CD14-positive monocyte (primary cell): ENCODE measurements at regions not wholly inside any gene's neighbourhood (a gene's known extent, or its start where the extent isn't known, plus 50 kb on each side); places are given as distances from the start of the nearest gene placed in this dataset.

Source experiments
- DNase-seq, 3 donors: peaks; one replicate each; pipeline ENCODE4 v3.0.0-alpha.2; 2011 to 2022
- H2AFZ ChIP-seq: 2 replicates; pipeline ENCODE4 v1.6.0; 2012; ENCODE audit warnings: mild to moderate bottlenecking, low read depth, low read length, inconsistent platforms; ENCODE audit not compliant: insufficient read depth, poor library complexity, severe bottlenecking
- H3K27ac ChIP-seq, 2 donors: 1 replicate in 1 of 2; 2 replicates in 1 of 2; pipeline ENCODE4 v1.5.1; 2012 to 2013; ENCODE audit warnings: low read length in 2 of 2, control low read depth in 1 of 2, inconsistent platforms in 1 of 2, low read depth in 1 of 2, mild to moderate bottlenecking in 1 of 2
- H3K27me3 ChIP-seq, 2 donors: one replicate each; pipeline versions ENCODE4 v1.6.0 to v1.6.1; 2011 to 2013; ENCODE audit warnings: low read length in 2 of 2; ENCODE audit not compliant: control insufficient read depth in 2 of 2, insufficient read depth in 2 of 2
- H3K36me3 ChIP-seq, 2 donors: replicated peaks in 1 of 2; 1 replicate in 1 of 2; 2 replicates in 1 of 2; pipeline versions ENCODE4 v1.5.1 to v1.6.1; 2012 to 2013; ENCODE audit warnings: low read length in 2 of 2, control low read depth in 1 of 2, inconsistent platforms in 1 of 2, mild to moderate bottlenecking in 1 of 2; ENCODE audit not compliant: insufficient read depth in 2 of 2, control insufficient read depth in 1 of 2
- H3K4me1 ChIP-seq, 2 donors: 1 replicate in 1 of 2; 2 replicates in 1 of 2; pipeline versions ENCODE4 v1.5.1 to v1.6.1; 2012 to 2013; ENCODE audit warnings: low read length in 2 of 2, control low read depth in 1 of 2, inconsistent platforms in 1 of 2, mild to moderate bottlenecking in 1 of 2, moderate library complexity in 1 of 2; ENCODE audit not compliant: insufficient read depth in 2 of 2, control insufficient read depth in 1 of 2
- H3K4me2 ChIP-seq: replicated peaks from 2 replicates; pipeline ENCODE3; 2012; ENCODE audit warnings: low read length, moderate library complexity, mild to moderate bottlenecking; ENCODE audit not compliant: poor library complexity, severe bottlenecking; ENCODE audit errors: extremely low read depth
- H3K4me3 ChIP-seq, 3 experiments: fragments of 200-600 bp in 1 of 3; sonication (generic) in 1 of 3; replicated peaks in 1 of 3; 1 replicate in 2 of 3; 2 replicates in 1 of 3; pipeline ENCODE4 v1.5.1; 2011 to 2013; ENCODE audit warnings: low read length in 3 of 3, mild to moderate bottlenecking in 3 of 3, control low read depth in 2 of 3, low read depth in 2 of 3, inconsistent platforms in 1 of 3, moderate library complexity in 1 of 3
- H3K79me2 ChIP-seq: 2 replicates; pipeline ENCODE4 v1.6.0; 2012; ENCODE audit warnings: mild to moderate bottlenecking, control low read depth, inconsistent platforms, low read length, moderate library complexity; ENCODE audit not compliant: insufficient read depth
- H3K9ac ChIP-seq: 2 replicates; pipeline ENCODE4 v1.6.0; 2017; ENCODE audit warnings: low read length, mild to moderate bottlenecking; ENCODE audit not compliant: insufficient read depth, poor library complexity, severe bottlenecking
- H3K9me3 ChIP-seq, 2 donors: replicated peaks in 1 of 2; 1 replicate in 1 of 2; 2 replicates in 1 of 2; pipeline versions ENCODE4 v1.5.1 to v1.6.1; 2012 to 2013; ENCODE audit warnings: low read length in 2 of 2, control low read depth in 1 of 2; ENCODE audit not compliant: control insufficient read depth in 1 of 2, insufficient read depth in 1 of 2
- H4K20me1 ChIP-seq: 2 replicates; pipeline ENCODE4 v1.6.0; 2012; ENCODE audit warnings: mild to moderate bottlenecking, low read length, control low read depth, moderate library complexity; ENCODE audit not compliant: insufficient read depth
- H3K27ac Mint-ChIP-seq, 7 donors: one replicate each; pipeline ENCODE4 v1.8.0; 2020; ENCODE audit warnings: mild to moderate bottlenecking in 7 of 7, mixed read lengths in 7 of 7, moderate library complexity in 6 of 7, inconsistent platforms in 2 of 7
- H3K27me3 Mint-ChIP-seq, 3 donors: one replicate each; pipeline ENCODE4 v1.8.0; 2021 to 2022; ENCODE audit warnings: low read depth in 3 of 3, mild to moderate bottlenecking in 3 of 3, mixed read lengths in 3 of 3, moderate library complexity in 3 of 3, inconsistent platforms in 1 of 3
- H3K36me3 Mint-ChIP-seq, 2 donors: one replicate each; pipeline ENCODE4 v1.8.0; 2020; ENCODE audit warnings: mixed read lengths in 2 of 2, inconsistent platforms in 1 of 2, mild to moderate bottlenecking in 1 of 2
- H3K4me1 Mint-ChIP-seq: one replicate; pipeline ENCODE4 v1.8.0; 2020; ENCODE audit warnings: mild to moderate bottlenecking, mixed read lengths
- H3K4me3 Mint-ChIP-seq, 2 donors: one replicate each; pipeline ENCODE4 v1.8.0; 2020; ENCODE audit warnings: mild to moderate bottlenecking in 2 of 2, mixed read lengths in 2 of 2, moderate library complexity in 1 of 2
- H3K9me3 Mint-ChIP-seq, 7 donors: one replicate each; pipeline ENCODE4 v1.8.0; 2020 to 2022; ENCODE audit warnings: mixed read lengths in 7 of 7, mild to moderate bottlenecking in 6 of 7, moderate library complexity in 6 of 7, inconsistent platforms in 2 of 7
- CTCF ChIP-seq: fragments of 200-600 bp; IDR thresholded peaks from one replicate; pipeline ENCODE4 v1.8.0; 2022; ENCODE audit warnings: antibody characterized with exemption, mild to moderate bottlenecking
- WGBS: methylation state at CpG from one replicate; pipeline ENCODE4 v1.1.5; 2013; ENCODE audit warnings: missing lambda C conversion rate; ENCODE audit not compliant: insufficient coverage; 5-methylcytosine and 5-hydroxymethylcytosine counted together
- intact Hi-C, 2 donors: fragments of 100-400 bp; cut with micrococcal nuclease; formaldehyde crosslinking; loops; one replicate each; pipeline versions ENCODE4 v1.15.0 to v1.15.1; 2023

GRCh38 chr12:63070709-63071108 lies 80.3 kb downstream of the AVPR1A start:
- Mint-ChIP-seq H3K27ac (no peak overlapping the region), H3K27me3 (no peaks in the 10 kb centered on the region), H3K9me3 (no peaks in the 10 kb centered on the region), H3K4me1 (no peaks in the 10 kb centered on the region), H3K4me3 (no peak overlapping the region), H3K36me3 (no peaks in the 10 kb centered on the region)
- H3K4me3 ChIP-seq = no peak overlapping the region
- H3K4me2 ChIP-seq = no peak overlapping the region
- no peak overlapping the region for H3K27ac ChIP-seq
- WGBS = 100% methylated on average over 1 of the region's 3 CpGs
- H3K4me1 ChIP-seq = no peaks in the 10 kb centered on the region
- no peaks in the 10 kb centered on the region for H3K79me2 ChIP-seq
- no peak overlapping the region for H2AFZ ChIP-seq
- no peaks in the 10 kb centered on the region for H3K9me3 ChIP-seq
- intact Hi-C loops = no loop called here
- H4K20me1 ChIP-seq = no peaks in the 10 kb centered on the region
- DNase-seq = no peak
- no peak for TF ChIP-seq CTCF
- H3K36me3 ChIP-seq = no peaks in the 10 kb centered on the region
- H3K27me3 ChIP-seq = no peaks in the 10 kb centered on the region
- H3K9ac ChIP-seq = no peak overlapping the region

- Mint-ChIP-seq H3K4me3 (no peak overlapping the region), H3K27ac (no peak overlapping the region), H3K9me3 (no peaks in the 10 kb centered on the region), H3K27me3 (no peaks in the 10 kb centered on the region), H3K36me3 (no peaks in the 10 kb centered on the region), H3K4me1 (no peaks in the 10 kb centered on the region)
- Histone ChIP-seq H3K9ac (no peak overlapping the region), H3K36me3 (no peaks in the 10 kb centered on the region), H3K4me3 (no peak overlapping the region), H3K79me2 (no peaks in the 10 kb centered on the region), H4K20me1 (no peaks in the 10 kb centered on the region), H3K27ac (no peak overlapping the region), H2AFZ (no peak overlapping the region), H3K9me3 (no peaks in the 10 kb centered on the region), H3K4me1 (no peaks in the 10 kb centered on the region), H3K27me3 (no peaks in the 10 kb centered on the region), H3K4me2 (no peak overlapping the region)
- TF ChIP-seq CTCF = no peak
- intact Hi-C loops = no loop called here
- WGBS = 60% methylated on average over 2 of the region's 3 CpGs
- no peak for DNase-seq
Observed at GRCh38 chr12:63069860-63070617, 81.0 kb downstream of the AVPR1A start.
